ENCODE measurements at regions not wholly inside any gene's neighbourhood (a gene's known extent, or its start where the extent isn't known, plus 50 kb on each side); places are given as distances from the start of the nearest gene placed in this dataset.

DNA sequence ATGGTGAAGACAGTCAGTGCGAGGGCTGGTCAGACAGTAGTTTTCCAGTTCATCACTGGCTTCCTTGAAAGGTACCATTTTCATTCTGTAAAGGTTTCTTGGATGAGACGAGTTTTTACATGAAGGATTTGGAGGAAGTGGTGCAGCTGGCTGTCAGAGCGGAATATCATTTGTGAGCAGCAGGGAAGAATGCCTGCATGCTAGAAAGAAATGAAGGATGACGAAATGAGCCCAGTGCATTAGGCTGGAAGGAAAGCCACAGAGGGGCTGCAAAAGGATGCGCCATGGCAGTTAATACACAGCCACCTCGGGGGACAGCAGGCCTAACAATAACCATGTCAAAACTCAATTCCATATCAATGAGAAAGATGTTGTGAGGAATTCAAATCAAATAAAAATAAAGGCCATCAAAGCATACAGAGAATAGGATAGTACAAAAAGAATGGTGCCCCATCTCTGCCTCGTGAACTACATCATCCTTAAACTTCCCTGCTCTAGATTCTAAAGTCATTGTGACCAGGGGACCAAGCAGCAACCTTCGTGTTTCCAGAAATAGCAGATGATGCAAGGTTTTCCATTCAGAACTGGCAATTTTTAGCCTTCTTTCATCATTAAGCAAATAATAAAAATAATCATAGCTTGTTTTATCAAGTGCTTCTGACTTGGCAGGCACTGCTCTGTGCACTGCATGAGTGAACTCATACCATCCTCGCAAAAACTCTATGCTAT lies 504.2 kb downstream of the RFC3 start:
- TF ChIP-seq, protein P1, sequence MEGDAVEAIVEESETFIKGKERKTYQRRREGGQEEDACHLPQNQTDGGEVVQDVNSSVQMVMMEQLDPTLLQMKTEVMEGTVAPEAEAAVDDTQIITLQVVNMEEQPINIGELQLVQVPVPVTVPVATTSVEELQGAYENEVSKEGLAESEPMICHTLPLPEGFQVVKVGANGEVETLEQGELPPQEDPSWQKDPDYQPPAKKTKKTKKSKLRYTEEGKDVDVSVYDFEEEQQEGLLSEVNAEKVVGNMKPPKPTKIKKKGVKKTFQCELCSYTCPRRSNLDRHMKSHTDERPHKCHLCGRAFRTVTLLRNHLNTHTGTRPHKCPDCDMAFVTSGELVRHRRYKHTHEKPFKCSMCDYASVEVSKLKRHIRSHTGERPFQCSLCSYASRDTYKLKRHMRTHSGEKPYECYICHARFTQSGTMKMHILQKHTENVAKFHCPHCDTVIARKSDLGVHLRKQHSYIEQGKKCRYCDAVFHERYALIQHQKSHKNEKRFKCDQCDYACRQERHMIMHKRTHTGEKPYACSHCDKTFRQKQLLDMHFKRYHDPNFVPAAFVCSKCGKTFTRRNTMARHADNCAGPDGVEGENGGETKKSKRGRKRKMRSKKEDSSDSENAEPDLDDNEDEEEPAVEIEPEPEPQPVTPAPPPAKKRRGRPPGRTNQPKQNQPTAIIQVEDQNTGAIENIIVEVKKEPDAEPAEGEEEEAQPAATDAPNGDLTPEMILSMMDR (IDR thresholded peaks at IDR 0.05; ENCODE audit: low read depth, low read length, missing input control): no peak
- TF ChIP-seq GABPA (IDR thresholded peaks at IDR 0.05 in 1 of 2, conservative IDR thresholded peaks at IDR 0.05 in 1 of 2): no peak
- no peak for TF ChIP-seq REST (IDR thresholded peaks at IDR 0.05)
- no peak for TF ChIP-seq JUND (IDR thresholded peaks at IDR 0.05)
- no peak for TF ChIP-seq MAX (IDR thresholded peaks at IDR 0.05)
- no peak for TF ChIP-seq FOXA1 (IDR thresholded peaks at IDR 0.05)
- TF ChIP-seq YY1 (IDR thresholded peaks at IDR 0.05): no peak
- TF ChIP-seq TAF1 (conservative IDR thresholded peaks at IDR 0.05): no peak
- no peak for TF ChIP-seq RXRA (IDR thresholded peaks at IDR 0.05)
- TF ChIP-seq RAD21 (IDR thresholded peaks at IDR 0.05): no peak

All from liver (tissue), 3 donors.